Stomach smooth muscle (tissue), 2 donors: ENCODE measurements at regions not wholly inside any gene's neighbourhood (a gene's known extent, or its start where the extent isn't known, plus 50 kb on each side); places are given as distances from the start of the nearest gene placed in this dataset.

ENCODE experiments used
- H3K27ac ChIP-seq: one replicate; pipeline ENCODE4 v1.7.0; 2013; ENCODE audit warnings: mild to moderate bottlenecking, low read length, inconsistent platforms
- H3K27me3 ChIP-seq, 2 donors: one replicate each; pipeline ENCODE4 v1.7.0; 2013; ENCODE audit warnings: low read length in 2 of 2; ENCODE audit not compliant: insufficient read depth in 2 of 2, control insufficient read depth in 1 of 2
- H3K36me3 ChIP-seq, 2 donors: one replicate each; pipeline ENCODE4 v1.7.0; 2013; ENCODE audit warnings: low read length in 2 of 2; ENCODE audit not compliant: control insufficient read depth in 2 of 2, insufficient read depth in 2 of 2
- H3K4me1 ChIP-seq: one replicate; pipeline ENCODE4 v1.7.0; 2013; ENCODE audit warnings: low read length; ENCODE audit not compliant: control insufficient read depth, insufficient read depth
- H3K4me3 ChIP-seq, 2 donors: one replicate each; pipeline ENCODE4 v1.7.0; 2013; ENCODE audit warnings: low read length in 2 of 2
- H3K9ac ChIP-seq, 2 donors: one replicate each; pipeline ENCODE4 v1.7.0; 2013; ENCODE audit warnings: low read length in 2 of 2, mild to moderate bottlenecking in 1 of 2
- H3K9me3 ChIP-seq, 2 donors: one replicate each; pipeline ENCODE4 v1.7.0; 2013; ENCODE audit warnings: low read length in 2 of 2; ENCODE audit not compliant: control insufficient read depth in 2 of 2
- donor health status: healthy.
- donor health status: Pancreatic carcinoma.

DNA sequence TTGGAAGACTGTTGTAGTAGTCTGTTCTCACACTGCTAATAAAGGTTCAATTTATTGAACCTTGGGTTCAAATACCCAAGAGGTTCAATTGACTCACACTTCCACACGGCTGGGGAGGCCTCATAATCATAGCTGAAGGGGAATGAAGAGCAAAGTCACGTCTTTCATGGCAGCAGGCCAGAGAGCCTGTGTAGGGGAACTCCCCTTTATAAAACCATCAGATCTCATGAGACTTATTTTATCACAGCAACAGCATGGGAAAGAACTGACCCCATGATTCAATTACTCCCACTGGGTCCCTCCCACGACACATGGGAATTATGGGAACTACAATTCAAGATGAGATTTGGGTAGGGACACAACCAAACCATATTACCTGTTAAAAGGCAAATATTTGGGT, 268.2 kb downstream of the TMEM167A start:
- no peak overlapping the region for H3K4me3 ChIP-seq
- H3K4me1 ChIP-seq = no peaks in the 10 kb centered on the region
- H3K27ac ChIP-seq = no peak overlapping the region

DNA sequence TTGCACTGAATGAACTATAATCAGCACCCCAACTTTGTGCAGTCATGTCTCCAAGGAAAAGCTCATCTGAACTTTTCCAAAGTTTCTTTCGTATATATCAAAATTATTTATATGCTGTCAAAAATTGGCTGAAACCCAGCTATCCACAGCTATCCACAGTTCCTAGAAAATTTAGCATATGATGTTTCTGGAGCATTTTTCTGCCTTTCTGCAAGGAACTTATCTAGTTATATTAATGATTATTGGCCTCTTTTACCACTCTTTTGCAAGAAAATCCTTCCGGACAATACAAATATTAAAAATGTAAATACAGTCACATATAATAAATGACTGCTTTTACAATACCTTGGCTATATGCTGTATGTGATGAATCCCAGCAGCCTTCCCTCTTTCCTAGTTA, 270.2 kb downstream of the TMEM167A start:
- Histone ChIP-seq H3K9ac (no peak overlapping the region), H3K27me3 (no peaks in the 10 kb centered on the region), H3K9me3 (no peaks in the 10 kb centered on the region), H3K27ac (no peak overlapping the region), H3K4me3 (no peak overlapping the region), H3K36me3 (no peaks in the 10 kb centered on the region), H3K4me1 (no peaks in the 10 kb centered on the region)

More for the DNA sequence above, 268.2 kb downstream of the TMEM167A start:
- Histone ChIP-seq H3K27me3 (no peaks in the 10 kb centered on the region), H3K9ac (no peak overlapping the region), H3K36me3 (no peaks in the 10 kb centered on the region), H3K9me3 (no peaks in the 10 kb centered on the region)

DNA sequence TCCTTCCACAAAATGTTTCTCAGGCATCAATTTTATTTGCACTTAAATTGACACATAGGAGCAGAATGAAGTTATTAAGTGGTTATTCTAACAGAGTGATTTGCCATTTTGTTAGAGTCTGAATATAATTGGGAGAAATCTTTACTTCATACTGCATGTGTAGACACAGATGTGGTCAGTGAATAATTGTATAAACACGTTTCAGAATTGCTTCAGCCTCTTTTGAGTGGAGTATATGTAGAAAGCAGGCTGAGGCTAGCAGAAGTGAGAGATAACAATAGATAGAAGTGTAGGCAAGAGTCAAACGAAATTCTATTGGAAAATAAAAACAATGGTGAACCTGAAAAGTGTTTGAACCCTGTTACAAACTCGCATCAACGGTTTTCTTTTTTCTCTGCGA, 270.7 kb downstream of the TMEM167A start:
- Histone ChIP-seq H3K36me3 (no peaks in the 10 kb centered on the region), H3K9ac (no peak overlapping the region), H3K9me3 (no peaks in the 10 kb centered on the region), H3K27ac (no peak overlapping the region), H3K4me1 (no peaks in the 10 kb centered on the region), H3K27me3 (no peaks in the 10 kb centered on the region), H3K4me3 (no peak overlapping the region)

DNA sequence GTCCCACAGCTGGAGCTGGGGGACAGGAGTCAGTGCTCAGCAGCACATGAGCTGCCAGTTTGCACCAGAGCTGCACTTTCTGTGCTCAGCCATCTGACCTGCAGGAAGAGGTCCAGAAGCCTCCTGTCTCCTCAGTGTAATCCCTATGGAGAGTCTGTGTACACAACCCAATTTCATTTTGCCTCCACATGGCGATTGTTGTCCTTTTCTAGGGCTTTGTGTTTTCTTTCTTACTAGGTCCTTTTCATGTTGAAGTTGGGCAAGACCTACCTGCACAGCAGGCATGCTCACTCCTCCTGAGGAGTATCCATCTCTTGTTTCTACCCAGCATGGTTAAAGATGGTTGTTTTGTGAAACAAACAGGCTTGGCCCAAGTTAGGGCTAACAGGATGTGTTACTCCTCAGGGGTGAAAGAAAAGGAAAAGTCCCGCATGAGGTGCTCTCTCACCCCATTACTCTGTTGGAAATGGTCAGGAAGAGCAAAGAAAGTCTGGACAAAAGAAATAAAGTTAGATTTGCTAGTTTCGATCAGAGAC, 273.0 kb downstream of the TMEM167A start:
- H3K27me3 ChIP-seq = no peaks in the 10 kb centered on the region
- H3K4me1 ChIP-seq = no peaks in the 10 kb centered on the region
- no peaks in the 10 kb centered on the region for H3K36me3 ChIP-seq
- H3K9ac ChIP-seq = no peak overlapping the region
- H3K9me3 ChIP-seq = no peaks in the 10 kb centered on the region
- no peak overlapping the region for H3K4me3 ChIP-seq
- H3K27ac ChIP-seq = no peak overlapping the region

DNA sequence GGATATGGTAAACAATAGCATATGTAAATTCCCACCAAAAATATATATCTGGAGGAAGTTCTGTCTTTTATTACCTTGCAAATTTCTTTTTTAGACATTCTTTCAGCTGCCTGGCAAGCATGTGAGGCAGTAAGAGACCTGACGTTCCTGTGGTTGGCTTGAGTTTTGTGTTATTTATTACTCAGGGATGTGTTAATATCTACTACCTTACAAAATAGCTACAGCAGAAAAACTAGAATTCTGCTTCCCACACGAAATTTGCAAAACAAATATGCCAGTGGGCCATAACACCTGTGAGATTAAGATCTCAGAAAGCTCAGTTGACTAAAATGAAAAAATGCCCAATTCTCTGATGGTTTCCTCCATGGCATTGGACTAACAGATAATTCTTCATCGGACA, 274.2 kb downstream of the TMEM167A start:
- H3K4me1 ChIP-seq = no peaks in the 10 kb centered on the region
- no peaks in the 10 kb centered on the region for H3K27me3 ChIP-seq
- H3K9ac ChIP-seq = no peak overlapping the region

DNA sequence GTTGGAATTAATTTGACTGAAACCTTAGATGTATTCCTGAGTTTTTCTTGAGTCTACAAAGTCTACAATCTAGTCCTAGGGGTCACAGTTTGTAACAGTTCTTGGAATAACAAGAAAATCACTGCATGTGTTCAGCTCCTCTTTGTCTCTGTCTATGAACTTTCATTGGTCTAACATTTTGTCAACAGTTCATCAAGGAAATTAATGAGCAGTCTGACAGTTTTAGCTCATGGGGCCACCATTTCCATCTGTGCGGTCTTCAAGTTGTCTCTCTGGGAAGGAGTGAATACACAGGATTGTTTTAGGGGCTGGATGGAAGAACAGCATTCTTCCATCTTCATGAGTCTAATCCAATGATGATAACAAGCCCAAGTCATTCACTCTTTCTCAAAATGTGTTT, 276.4 kb downstream of the TMEM167A start:
- no peak overlapping the region for H3K27ac ChIP-seq
- no peak overlapping the region for H3K4me3 ChIP-seq

More for the DNA sequence above, 274.2 kb downstream of the TMEM167A start:
- no peak overlapping the region for H3K27ac ChIP-seq
- H3K36me3 ChIP-seq = no peaks in the 10 kb centered on the region
- no peaks in the 10 kb centered on the region for H3K9me3 ChIP-seq
- H3K4me3 ChIP-seq = no peak overlapping the region

DNA sequence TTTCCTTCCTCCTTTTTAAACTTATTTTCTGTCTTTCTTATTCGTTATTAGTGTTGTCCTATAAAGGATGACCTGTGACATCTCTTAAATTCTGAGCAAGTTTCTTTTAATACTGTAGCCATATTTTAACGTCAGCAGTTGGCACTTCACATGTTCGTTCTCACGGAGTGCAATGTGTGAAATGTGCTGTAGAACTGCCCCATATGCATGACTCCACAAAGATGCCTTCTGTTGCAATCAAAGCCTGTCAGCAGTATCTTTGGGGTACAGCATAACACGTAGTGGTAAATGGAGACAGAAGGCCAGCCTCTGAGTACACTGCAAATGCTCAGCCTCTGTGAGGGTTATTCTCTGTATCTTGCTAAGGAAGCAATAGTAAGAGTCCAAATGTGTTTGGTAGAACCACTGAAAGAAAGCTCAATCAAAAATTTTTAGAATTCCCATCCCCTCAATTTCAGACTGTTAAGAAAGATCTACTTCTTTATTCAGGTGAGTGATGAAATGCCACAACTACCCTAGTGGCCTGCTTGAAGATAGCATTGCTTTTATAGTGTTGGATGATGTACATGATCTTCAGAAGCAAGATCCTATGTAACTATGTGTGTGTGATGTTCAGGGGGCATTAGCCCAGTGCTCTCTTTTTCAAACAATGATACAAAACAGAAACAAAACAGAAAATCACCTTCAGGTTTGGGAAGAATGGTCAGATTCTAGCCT, 277.7 kb downstream of the TMEM167A start:
- Histone ChIP-seq H3K4me3 (no peak overlapping the region), H3K9me3 (no peaks in the 10 kb centered on the region), H3K4me1 (no peaks in the 10 kb centered on the region), H3K27me3 (no peaks in the 10 kb centered on the region), H3K27ac (no peak overlapping the region), H3K36me3 (no peaks in the 10 kb centered on the region), H3K9ac (no peak overlapping the region)

More for the DNA sequence above, 276.4 kb downstream of the TMEM167A start:
- H3K4me1 ChIP-seq = no peaks in the 10 kb centered on the region
- H3K27me3 ChIP-seq = no peaks in the 10 kb centered on the region
- no peaks in the 10 kb centered on the region for H3K36me3 ChIP-seq
- no peaks in the 10 kb centered on the region for H3K9me3 ChIP-seq
- no peak overlapping the region for H3K9ac ChIP-seq

DNA sequence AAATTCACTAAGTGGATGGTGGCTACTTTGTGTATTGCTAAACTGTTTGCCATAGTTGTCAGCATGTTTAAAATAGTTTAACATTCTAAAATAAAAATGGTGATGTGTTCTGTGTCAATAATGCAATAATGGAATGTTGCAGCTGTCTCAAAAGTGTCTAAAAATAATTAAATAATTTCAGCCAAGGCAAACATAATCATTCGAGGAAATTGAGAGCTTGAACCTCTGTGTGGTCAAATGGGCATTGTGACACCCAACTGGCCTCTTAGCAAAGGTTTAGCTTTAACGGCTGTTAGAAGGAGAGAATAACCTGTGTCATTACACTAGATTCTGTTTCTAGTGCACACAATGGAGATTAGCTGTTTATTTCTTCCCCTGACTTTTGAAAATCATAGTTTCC, 278.5 kb downstream of the TMEM167A start:
- H3K9ac ChIP-seq = no peak overlapping the region
- no peaks in the 10 kb centered on the region for H3K27me3 ChIP-seq
- H3K4me1 ChIP-seq = no peaks in the 10 kb centered on the region
- no peaks in the 10 kb centered on the region for H3K36me3 ChIP-seq
- H3K4me3 ChIP-seq = no peak overlapping the region
- H3K27ac ChIP-seq = no peak overlapping the region
- no peaks in the 10 kb centered on the region for H3K9me3 ChIP-seq

DNA sequence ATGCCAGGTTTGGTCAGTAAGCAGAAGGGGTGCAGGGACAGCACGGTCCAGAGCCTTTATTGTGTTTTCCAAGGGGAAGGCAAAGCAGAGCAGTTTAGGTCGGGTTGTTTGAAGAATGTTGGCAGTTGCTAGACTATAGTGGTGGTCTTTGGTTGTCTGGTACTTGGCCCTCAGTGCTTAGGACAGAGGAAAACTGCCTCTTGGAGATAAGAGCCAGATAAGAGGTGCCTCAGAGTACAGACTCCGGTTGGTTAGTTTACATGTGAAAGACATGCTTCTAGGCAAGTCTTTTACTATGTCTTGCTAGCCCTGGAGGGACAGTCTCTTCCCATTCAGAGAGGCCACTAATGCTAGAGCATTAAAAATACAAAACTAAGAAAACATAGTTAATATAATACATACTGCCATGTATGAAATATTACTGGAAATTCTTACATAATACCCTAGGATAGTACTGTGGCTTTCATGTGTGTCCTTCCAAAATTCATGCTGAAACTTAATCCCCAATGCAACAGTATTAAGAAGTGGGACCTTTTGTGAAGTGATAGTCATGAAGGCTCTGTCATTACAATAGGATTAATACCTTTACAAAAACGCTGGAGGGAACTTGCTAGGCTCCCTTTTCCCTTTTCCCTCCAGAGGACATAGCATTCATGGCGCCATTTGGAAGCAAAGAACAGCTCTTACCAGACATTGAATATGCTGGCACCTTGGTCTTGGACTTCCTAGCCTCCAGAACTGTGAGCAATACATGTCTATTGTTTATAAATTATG, 280.4 kb downstream of the TMEM167A start:
- H3K4me1 ChIP-seq = no peaks in the 10 kb centered on the region
- no peaks in the 10 kb centered on the region for H3K36me3 ChIP-seq
- no peaks in the 10 kb centered on the region for H3K27me3 ChIP-seq
- no peak overlapping the region for H3K9ac ChIP-seq
- no peak overlapping the region for H3K27ac ChIP-seq
- no peak overlapping the region for H3K4me3 ChIP-seq
- no peaks in the 10 kb centered on the region for H3K9me3 ChIP-seq

DNA sequence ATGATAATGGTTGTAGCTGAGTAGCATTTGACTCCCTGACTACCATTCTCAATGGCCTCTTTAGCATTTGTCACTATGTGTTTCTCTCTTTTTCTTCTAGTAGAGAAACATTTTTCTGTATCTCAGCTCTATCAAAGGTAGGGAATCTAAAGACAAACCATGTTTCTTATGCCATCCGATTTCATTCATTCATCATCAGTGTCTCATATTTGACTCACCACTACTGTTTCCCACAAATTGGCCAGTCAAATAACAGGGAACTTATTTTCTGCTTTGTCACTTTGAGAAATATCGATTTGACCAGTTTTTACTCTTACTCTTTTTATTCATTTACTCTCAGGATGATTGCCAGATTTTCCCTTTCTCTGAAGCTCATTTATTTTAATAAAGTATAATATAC, 282.3 kb downstream of the TMEM167A start:
- Histone ChIP-seq H3K9me3 (no peaks in the 10 kb centered on the region), H3K9ac (no peak overlapping the region), H3K36me3 (no peaks in the 10 kb centered on the region), H3K4me3 (no peak overlapping the region), H3K27me3 (no peaks in the 10 kb centered on the region), H3K4me1 (no peaks in the 10 kb centered on the region), H3K27ac (no peak overlapping the region)
